Liver (tissue), 8 donors: ENCODE measurements at regions not wholly inside any gene's neighbourhood (a gene's known extent, or its start where the extent isn't known, plus 50 kb on each side); places are given as distances from the start of the nearest gene placed in this dataset.

ENCODE experiments used
- DNase-seq: peaks from one replicate; pipeline ENCODE4 v3.0.0-alpha.2; 2017; ENCODE audit warnings: low spot score
- H3K27ac ChIP-seq, 2 donors: one replicate each; pipeline ENCODE4 v1.7.0; 2013; ENCODE audit warnings: inconsistent platforms in 2 of 2, low read length in 2 of 2, control low read depth in 1 of 2, low read depth in 1 of 2, mild to moderate bottlenecking in 1 of 2
- H3K27me3 ChIP-seq, 4 donors: one replicate each; pipeline versions ENCODE4 v1.6.1 to v1.7.0; 2013; ENCODE audit warnings: low read length in 3 of 4, inconsistent platforms in 1 of 4, mild to moderate bottlenecking in 1 of 4, moderate library complexity in 1 of 4; ENCODE audit not compliant: control insufficient read depth in 4 of 4, insufficient read depth in 4 of 4
- H3K36me3 ChIP-seq, 4 donors: one replicate each; pipeline versions ENCODE4 v1.6.1 to v1.7.0; 2013; ENCODE audit warnings: low read length in 3 of 4, mild to moderate bottlenecking in 3 of 4, low read depth in 1 of 4, moderate library complexity in 1 of 4; ENCODE audit not compliant: control insufficient read depth in 4 of 4, insufficient read depth in 3 of 4
- H3K4me1 ChIP-seq, 4 donors: one replicate each; pipeline versions ENCODE4 v1.6.1 to v1.7.0; 2013; ENCODE audit warnings: low read length in 3 of 4, mild to moderate bottlenecking in 3 of 4, moderate library complexity in 1 of 4; ENCODE audit not compliant: control insufficient read depth in 4 of 4, insufficient read depth in 4 of 4
- H3K4me3 ChIP-seq, 3 donors: one replicate each; pipeline versions ENCODE4 v1.6.1 to v1.7.0; 2013; ENCODE audit warnings: low read length in 3 of 3, control low read depth in 1 of 3, low read depth in 1 of 3, mild to moderate bottlenecking in 1 of 3
- H3K9ac ChIP-seq, 2 donors: one replicate each; pipeline ENCODE4 v1.7.0; 2013; ENCODE audit warnings: low read length in 2 of 2, mild to moderate bottlenecking in 2 of 2, moderate library complexity in 2 of 2, control low read depth in 1 of 2, low read depth in 1 of 2
- H3K9me3 ChIP-seq, 4 donors: one replicate each; pipeline versions ENCODE4 v1.6.1 to v1.7.0; 2013; ENCODE audit warnings: low read length in 3 of 4; ENCODE audit not compliant: control insufficient read depth in 4 of 4
- CTCF ChIP-seq: fragments of 150-350 bp; IDR thresholded peaks from 2 replicates; pipeline ENCODE4 v1.5.1; 2017; ENCODE audit warnings: improper control_type of control experiment, low read depth, low read length; ENCODE audit not compliant: missing input control
- EGR1 ChIP-seq, 2 donors: IDR thresholded peaks; 2 replicates each; pipeline ENCODE4 v1.6.1; 2016 to 2018; ENCODE audit warnings: antibody characterized with exemption in 2 of 2, low read depth in 2 of 2
- FOXA1 ChIP-seq: IDR thresholded peaks from 2 replicates; pipeline ENCODE4 v1.6.1; 2016; ENCODE audit warnings: antibody characterized with exemption
- FOXA2 ChIP-seq: IDR thresholded peaks from 2 replicates; pipeline ENCODE4 v1.6.1; 2016; ENCODE audit warnings: antibody characterized with exemption
- GABPA ChIP-seq, 2 donors: IDR thresholded peaks in 1 of 2; conservative IDR thresholded peaks in 1 of 2; 2 replicates each; pipeline ENCODE4 v1.6.1; 2016; ENCODE audit warnings: antibody characterized with exemption in 2 of 2, mild to moderate bottlenecking in 1 of 2, moderate library complexity in 1 of 2
- HNF4A ChIP-seq, 2 donors: conservative IDR thresholded peaks; 2 replicates each; pipeline ENCODE4 v1.6.1; 2016; ENCODE audit warnings: antibody characterized with exemption in 2 of 2, mild to moderate bottlenecking in 2 of 2
- NR2F2 ChIP-seq: IDR thresholded peaks from 2 replicates; pipeline ENCODE4 v1.6.1; 2016; ENCODE audit warnings: antibody characterized with exemption
- RAD21 ChIP-seq, 2 donors: IDR thresholded peaks; 2 replicates each; pipeline ENCODE4 v1.6.1; 2016; ENCODE audit warnings: antibody characterized with exemption in 2 of 2, mild to moderate bottlenecking in 2 of 2
- RXRA ChIP-seq, 2 donors: IDR thresholded peaks; 2 replicates each; pipeline ENCODE4 v1.6.1; 2017 to 2018; ENCODE audit warnings: antibody characterized with exemption in 2 of 2, mild to moderate bottlenecking in 1 of 2
- TAF1 ChIP-seq: conservative IDR thresholded peaks from 2 replicates; pipeline ENCODE4 v1.6.1; 2016; ENCODE audit warnings: antibody characterized with exemption, mild to moderate bottlenecking
- WGBS: extraction: QIAGEN DNeasy Blood & Tissue Kit; methylation state at CpG from one replicate; pipeline ENCODE4 v1.1.7; 2013; 5-methylcytosine and 5-hydroxymethylcytosine counted together
- TF ChIP-seq, protein P1 (sequence below): IDR thresholded peaks from 2 replicates; pipeline ENCODE4 v1.6.1; 2016; ENCODE audit warnings: antibody characterized with exemption
- TF ChIP-seq, protein P2 (sequence below): IDR thresholded peaks from 2 replicates; pipeline ENCODE4 v1.6.1; 2016; ENCODE audit warnings: antibody characterized with exemption
- TF ChIP-seq, protein P3 (sequence below): IDR thresholded peaks from 2 replicates; pipeline ENCODE4 v1.6.1; 2016; ENCODE audit warnings: antibody characterized with exemption
- donor health status: healthy.
- donor health status: healthy.
- donor health status: healthy.
- donor health status: healthy.
- donor health status: healthy.

- WGBS: 92% methylated on average over 1 of the region's 1 CpG
- Histone ChIP-seq H3K27me3 (no peaks in the 10 kb centered on the region), H3K9me3 (no peaks in the 10 kb centered on the region), H3K4me3 (no peak overlapping the region), H3K9ac (no peak overlapping the region), H3K36me3 (no peaks in the 10 kb centered on the region), H3K27ac (no peak overlapping the region), H3K4me1 (no peaks in the 10 kb centered on the region)
- TF ChIP-seq, protein P1, sequence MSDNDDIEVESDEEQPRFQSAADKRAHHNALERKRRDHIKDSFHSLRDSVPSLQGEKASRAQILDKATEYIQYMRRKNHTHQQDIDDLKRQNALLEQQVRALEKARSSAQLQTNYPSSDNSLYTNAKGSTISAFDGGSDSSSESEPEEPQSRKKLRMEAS: no peak
- TF ChIP-seq GABPA (IDR thresholded peaks at IDR 0.05 in 1 of 2, conservative IDR thresholded peaks at IDR 0.05 in 1 of 2): no peak
- TF ChIP-seq FOXA2: no peak
- DNase-seq: no peak
These were observed 185.8 kb downstream of the TRAM1L1 start for GRCh38 chr4:116899561-116899960.

- TF ChIP-seq NR2F2 (no peak), RAD21 (IDR thresholded peaks at IDR 0.05) (no peak), EGR1 (IDR thresholded peaks at IDR 0.05; ENCODE audit: low read depth in 2 of 2) (no peak), RXRA (IDR thresholded peaks at IDR 0.05) (no peak)
- DNase-seq: no peak
These were observed 199.8 kb downstream of the TRAM1L1 start for GRCh38 chr4:116885579-116885978.

DNA sequence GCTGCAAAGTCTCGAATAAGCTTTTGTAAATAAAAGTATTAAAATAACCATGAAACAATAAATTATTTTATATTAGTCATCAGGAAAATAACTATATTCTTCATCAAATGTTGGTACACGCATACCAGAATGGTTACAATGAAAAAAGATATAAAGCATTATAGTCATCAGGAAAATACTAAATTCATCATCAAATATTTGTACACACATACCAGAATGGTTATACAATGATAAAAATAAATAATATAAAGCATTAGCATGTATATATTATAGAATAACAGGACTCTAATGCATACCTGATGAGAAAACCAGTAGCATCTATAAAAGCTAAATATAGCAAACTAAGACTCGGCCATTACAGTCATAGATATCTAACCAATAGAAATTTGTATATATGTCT lies 202.9 kb downstream of the TRAM1L1 start:
- DNase-seq: no peak
- 90% methylated on average over 3 of the region's 3 CpGs for WGBS
- Histone ChIP-seq H3K9ac (no peak overlapping the region), H3K9me3 (no peaks in the 10 kb centered on the region), H3K4me3 (no peak overlapping the region), H3K36me3 (no peaks in the 10 kb centered on the region), H3K27ac (no peak overlapping the region), H3K27me3 (no peaks in the 10 kb centered on the region), H3K4me1 (no peaks in the 10 kb centered on the region)
- TF ChIP-seq, protein P2, sequence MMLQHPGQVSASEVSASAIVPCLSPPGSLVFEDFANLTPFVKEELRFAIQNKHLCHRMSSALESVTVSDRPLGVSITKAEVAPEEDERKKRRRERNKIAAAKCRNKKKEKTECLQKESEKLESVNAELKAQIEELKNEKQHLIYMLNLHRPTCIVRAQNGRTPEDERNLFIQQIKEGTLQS: no peak
- TF ChIP-seq, protein P3, sequence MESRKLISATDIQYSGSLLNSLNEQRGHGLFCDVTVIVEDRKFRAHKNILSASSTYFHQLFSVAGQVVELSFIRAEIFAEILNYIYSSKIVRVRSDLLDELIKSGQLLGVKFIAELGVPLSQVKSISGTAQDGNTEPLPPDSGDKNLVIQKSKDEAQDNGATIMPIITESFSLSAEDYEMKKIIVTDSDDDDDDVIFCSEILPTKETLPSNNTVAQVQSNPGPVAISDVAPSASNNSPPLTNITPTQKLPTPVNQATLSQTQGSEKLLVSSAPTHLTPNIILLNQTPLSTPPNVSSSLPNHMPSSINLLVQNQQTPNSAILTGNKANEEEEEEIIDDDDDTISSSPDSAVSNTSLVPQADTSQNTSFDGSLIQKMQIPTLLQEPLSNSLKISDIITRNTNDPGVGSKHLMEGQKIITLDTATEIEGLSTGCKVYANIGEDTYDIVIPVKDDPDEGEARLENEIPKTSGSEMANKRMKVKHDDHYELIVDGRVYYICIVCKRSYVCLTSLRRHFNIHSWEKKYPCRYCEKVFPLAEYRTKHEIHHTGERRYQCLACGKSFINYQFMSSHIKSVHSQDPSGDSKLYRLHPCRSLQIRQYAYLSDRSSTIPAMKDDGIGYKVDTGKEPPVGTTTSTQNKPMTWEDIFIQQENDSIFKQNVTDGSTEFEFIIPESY: no peak
- TF ChIP-seq TAF1: no peak

More at GRCh38 chr4:116885579-116885978, 199.8 kb downstream of the TRAM1L1 start:
- H3K9ac ChIP-seq: no peak overlapping the region
- no peaks in the 10 kb centered on the region for H3K9me3 ChIP-seq
- H3K27ac ChIP-seq: no peak overlapping the region
- no peaks in the 10 kb centered on the region for H3K4me1 ChIP-seq
- no peak overlapping the region for H3K4me3 ChIP-seq
- no peaks in the 10 kb centered on the region for H3K36me3 ChIP-seq
- H3K27me3 ChIP-seq: no peaks in the 10 kb centered on the region

GRCh38 chr4:116881077-116881476 lies 204.3 kb downstream of the TRAM1L1 start:
- TF ChIP-seq CTCF (no peak), HNF4A (conservative IDR thresholded peaks at IDR 0.05) (no peak), RAD21 (IDR thresholded peaks at IDR 0.05) (no peak), EGR1 (IDR thresholded peaks at IDR 0.05; ENCODE audit: low read depth in 2 of 2) (no peak), FOXA1 (no peak)
- TF ChIP-seq, protein P1: no peak
- H3K4me3 ChIP-seq: no peak overlapping the region
- no peak overlapping the region for H3K27ac ChIP-seq
- no peaks in the 10 kb centered on the region for H3K9me3 ChIP-seq
- no peak overlapping the region for H3K9ac ChIP-seq
- no peak for DNase-seq
- 4% methylated on average over 1 of the region's 1 CpG for WGBS
- H3K36me3 ChIP-seq: no peaks in the 10 kb centered on the region
- H3K4me1 ChIP-seq: no peaks in the 10 kb centered on the region
- no peaks in the 10 kb centered on the region for H3K27me3 ChIP-seq
